Fibroblast of the aortic adventitia (primary cell): ENCODE measurements at regions not wholly inside any gene's neighbourhood (a gene's known extent, or its start where the extent isn't known, plus 50 kb on each side); places are given as distances from the start of the nearest gene placed in this dataset.

Experiments used
- DNase-seq: peaks from one replicate; pipeline ENCODE4 v3.0.0-alpha.2; 2010; ENCODE audit warnings: low read depth
- H3K4me3 ChIP-seq: 2 replicates; pipeline ENCODE4 v1.5.1; 2011; ENCODE audit warnings: low read depth, mild to moderate bottlenecking, control low read depth, low read length, moderate library complexity
- TF ChIP-seq, protein P1 (sequence below): IDR thresholded peaks from 2 replicates; pipeline ENCODE4 v1.5.1; 2011; ENCODE audit warnings: mild to moderate bottlenecking, low read length, control low read depth, inconsistent platforms; ENCODE audit not compliant: insufficient read depth

DNA sequence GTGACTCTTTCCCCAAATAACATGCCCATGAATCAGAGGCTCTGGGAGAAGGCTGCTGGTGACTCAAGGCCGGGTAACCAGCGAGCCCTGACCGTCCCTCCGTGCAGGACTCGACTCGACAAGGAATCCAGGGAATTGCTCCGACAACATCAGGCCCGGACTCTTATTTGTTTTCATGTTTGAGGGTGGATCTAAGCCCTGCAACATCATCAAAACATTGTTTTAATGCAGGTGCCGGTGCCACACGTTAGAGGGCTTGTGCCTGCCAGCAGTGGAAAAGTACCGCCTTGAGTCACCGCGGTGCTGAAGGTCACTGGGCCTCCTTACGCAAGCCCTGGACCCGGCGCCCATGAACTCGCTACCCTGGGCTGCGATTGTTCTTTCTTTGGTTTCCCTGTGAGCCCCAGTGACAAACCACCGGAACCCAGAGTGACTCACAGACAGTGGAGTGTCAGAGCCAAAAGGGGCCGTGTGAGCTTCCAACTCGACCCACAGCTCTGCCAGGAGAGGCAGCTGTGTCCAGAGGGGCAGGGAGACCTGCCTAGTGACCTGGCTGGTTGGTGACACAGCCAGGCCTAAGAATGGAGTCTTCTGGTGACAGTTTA lies 139.4 kb upstream of the SHH start:
- no peak overlapping the region for H3K4me3 ChIP-seq
- TF ChIP-seq, protein P1, sequence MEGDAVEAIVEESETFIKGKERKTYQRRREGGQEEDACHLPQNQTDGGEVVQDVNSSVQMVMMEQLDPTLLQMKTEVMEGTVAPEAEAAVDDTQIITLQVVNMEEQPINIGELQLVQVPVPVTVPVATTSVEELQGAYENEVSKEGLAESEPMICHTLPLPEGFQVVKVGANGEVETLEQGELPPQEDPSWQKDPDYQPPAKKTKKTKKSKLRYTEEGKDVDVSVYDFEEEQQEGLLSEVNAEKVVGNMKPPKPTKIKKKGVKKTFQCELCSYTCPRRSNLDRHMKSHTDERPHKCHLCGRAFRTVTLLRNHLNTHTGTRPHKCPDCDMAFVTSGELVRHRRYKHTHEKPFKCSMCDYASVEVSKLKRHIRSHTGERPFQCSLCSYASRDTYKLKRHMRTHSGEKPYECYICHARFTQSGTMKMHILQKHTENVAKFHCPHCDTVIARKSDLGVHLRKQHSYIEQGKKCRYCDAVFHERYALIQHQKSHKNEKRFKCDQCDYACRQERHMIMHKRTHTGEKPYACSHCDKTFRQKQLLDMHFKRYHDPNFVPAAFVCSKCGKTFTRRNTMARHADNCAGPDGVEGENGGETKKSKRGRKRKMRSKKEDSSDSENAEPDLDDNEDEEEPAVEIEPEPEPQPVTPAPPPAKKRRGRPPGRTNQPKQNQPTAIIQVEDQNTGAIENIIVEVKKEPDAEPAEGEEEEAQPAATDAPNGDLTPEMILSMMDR = no peak
- DNase-seq = peak; percentile 52

DNA sequence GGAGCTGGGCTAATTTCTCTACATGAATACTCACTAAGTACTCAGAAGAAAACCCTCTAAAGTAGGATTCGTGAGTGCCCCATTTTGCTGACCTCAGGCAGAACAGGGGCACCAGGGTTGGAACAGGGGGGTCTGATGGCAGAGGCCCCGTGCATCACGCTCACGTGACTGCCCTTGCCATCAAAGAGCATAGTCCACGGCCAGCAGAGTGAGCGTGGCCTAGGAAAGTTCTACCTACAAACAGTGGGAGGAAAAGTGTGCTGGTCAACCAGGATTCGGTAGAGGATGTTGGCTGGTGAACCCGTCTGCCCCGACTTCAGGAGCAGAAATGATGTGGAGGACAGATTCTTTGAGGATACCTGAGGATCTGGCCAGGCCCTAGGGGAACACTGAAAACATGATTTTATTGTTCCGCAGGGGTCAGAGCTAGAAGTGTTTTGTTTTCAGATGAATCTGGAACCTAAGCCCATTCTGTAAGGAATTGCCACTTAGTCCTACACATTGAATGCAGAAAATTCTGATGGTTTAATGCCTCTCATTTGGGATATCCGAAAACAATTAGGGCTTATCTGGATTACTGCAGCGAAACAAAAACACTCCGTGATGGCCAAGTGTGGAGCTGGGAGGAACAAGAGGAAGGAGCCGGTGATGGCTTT lies 138.8 kb upstream of the SHH start:
- no peak for DNase-seq
- TF ChIP-seq, protein P1 = no peak

DNA sequence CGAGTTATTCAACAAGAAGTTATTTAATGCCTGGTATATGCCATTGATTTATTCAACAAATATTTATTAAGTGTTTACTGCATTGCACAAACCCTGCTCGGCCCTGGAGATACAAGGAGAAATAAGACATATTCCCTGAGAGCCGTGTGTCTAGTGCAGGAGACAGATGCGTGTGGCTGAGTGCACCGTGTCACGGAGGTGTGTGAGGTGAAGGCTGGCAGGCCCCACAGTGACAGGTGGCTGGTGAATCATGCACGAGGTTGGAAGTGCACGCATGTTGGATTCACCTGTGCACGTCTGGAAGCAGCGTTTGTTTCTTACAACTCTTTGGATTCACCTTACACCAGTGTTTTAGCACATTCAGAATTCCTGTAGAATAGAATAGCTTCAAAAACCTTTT lies 136.6 kb upstream of the SHH start:
- no peak for DNase-seq
- H3K4me3 ChIP-seq = no peak overlapping the region
- TF ChIP-seq, protein P1 = no peak

More for the DNA sequence above, 138.8 kb upstream of the SHH start:
- no peak overlapping the region for H3K4me3 ChIP-seq

GRCh38 chr7:155948423-155948822 lies 136.2 kb upstream of the SHH start:
- TF ChIP-seq, protein P1 = no peak
- H3K4me3 ChIP-seq = no peak overlapping the region
- no peak for DNase-seq

DNA sequence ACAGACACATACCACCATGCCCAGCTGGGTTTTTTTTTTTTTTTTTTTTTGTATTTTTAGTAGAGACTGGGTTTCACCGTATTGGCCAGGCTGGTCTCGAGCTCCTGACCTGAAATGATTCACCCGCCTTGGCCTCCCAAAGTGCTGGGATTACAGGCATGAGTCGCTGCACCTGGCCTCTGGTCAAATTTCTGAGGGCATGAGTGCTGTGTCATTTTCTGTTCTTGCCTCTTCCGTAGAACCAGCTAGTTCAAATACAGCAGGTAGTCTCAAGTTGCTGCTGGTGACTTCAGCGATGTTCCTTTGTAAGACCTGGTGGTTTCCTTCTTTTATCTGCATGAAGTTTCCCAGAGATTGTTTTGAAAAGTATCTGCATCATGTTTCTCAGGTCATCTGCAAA lies 134.8 kb upstream of the SHH start:
- H3K4me3 ChIP-seq = no peak overlapping the region
- DNase-seq = no peak
- TF ChIP-seq, protein P1 = no peak

DNA sequence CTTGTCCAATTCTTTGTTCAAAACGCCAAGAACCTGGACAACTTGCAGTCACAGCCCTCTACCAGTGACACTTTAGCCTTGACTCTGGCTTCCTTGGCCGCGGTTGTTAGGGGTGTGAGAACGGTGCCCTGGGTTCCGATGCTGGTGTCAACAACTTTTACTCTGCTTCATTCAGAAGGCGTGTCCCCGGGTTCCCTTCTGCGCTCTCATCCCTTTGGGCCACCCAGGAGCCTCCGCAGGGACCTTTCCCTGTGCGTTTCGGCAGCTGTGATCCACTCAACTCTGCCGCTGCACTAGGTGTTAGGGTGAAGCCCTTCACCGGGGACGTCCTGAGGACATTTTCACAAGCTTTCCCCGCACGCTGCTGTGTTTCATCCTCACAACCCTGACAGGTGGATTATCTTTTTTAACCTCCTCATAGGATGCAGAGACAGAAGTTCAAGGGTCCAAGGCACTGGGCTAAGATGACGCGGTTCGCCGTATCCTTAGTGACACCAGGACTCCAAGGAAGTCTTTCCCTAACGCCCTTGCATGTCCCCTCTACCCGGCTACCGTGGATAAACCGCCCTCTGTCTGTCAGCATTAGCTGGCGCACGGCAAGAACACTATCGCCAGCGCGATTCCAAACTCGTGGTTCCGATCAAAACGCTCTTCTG lies 133.5 kb upstream of the SHH start:
- TF ChIP-seq, protein P1 = no peak
- DNase-seq = no peak
- no peak overlapping the region for H3K4me3 ChIP-seq
